ENCODE measurements at regions not wholly inside any gene's neighbourhood (a gene's known extent, or its start where the extent isn't known, plus 50 kb on each side); places are given as distances from the start of the nearest gene placed in this dataset.

DNA sequence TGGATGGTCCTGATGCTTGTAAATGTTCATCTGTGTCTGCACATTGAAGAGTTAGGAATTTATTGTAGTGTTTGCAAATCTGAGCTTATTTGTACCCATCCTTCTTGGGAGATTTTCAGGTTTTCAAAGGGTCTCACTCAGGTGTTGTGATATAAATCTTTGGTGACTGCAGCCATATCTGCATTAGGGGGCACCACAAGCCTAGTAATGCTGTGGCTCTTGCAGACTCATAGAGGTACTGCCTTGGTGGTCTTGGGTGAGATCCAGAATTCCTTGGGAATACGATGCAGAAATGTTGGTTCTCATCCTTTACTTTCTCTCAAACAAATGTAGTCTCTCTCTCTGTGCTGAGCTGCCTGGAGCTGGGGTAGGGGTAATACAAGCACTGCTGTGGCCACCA lies 405.9 kb downstream of the TTLL7 start:
- TF ChIP-seq, protein P1, sequence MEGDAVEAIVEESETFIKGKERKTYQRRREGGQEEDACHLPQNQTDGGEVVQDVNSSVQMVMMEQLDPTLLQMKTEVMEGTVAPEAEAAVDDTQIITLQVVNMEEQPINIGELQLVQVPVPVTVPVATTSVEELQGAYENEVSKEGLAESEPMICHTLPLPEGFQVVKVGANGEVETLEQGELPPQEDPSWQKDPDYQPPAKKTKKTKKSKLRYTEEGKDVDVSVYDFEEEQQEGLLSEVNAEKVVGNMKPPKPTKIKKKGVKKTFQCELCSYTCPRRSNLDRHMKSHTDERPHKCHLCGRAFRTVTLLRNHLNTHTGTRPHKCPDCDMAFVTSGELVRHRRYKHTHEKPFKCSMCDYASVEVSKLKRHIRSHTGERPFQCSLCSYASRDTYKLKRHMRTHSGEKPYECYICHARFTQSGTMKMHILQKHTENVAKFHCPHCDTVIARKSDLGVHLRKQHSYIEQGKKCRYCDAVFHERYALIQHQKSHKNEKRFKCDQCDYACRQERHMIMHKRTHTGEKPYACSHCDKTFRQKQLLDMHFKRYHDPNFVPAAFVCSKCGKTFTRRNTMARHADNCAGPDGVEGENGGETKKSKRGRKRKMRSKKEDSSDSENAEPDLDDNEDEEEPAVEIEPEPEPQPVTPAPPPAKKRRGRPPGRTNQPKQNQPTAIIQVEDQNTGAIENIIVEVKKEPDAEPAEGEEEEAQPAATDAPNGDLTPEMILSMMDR (IDR thresholded peaks at IDR 0.05) = no peak
- TF ChIP-seq POLR2AphosphoS5 (IDR thresholded peaks at IDR 0.05) = no peak
